OCI-LY1 (cell line): ENCODE measurements at regions not wholly inside any gene's neighbourhood (a gene's known extent, or its start where the extent isn't known, plus 50 kb on each side); places are given as distances from the start of the nearest gene placed in this dataset.
A peak's percentile ranks its signal among the peaks of the same experiment; 100 is the strongest.

Experiments used
- EZH2 ChIP-seq: fragments of 200-600 bp; sonication (generic), shearing (Covaris generic); IDR thresholded peaks from 2 replicates; pipeline ENCODE4 v1.8.0; 2017; ENCODE audit warnings: borderline replicate concordance, mixed run types, mild to moderate bottlenecking, antibody characterized with exemption, low read length, moderate library complexity, mixed read lengths
- TF ChIP-seq, protein P1 (sequence below): fragments of 200-600 bp; sonication (generic), shearing (Covaris generic); IDR thresholded peaks from 2 replicates; pipeline ENCODE4 v1.5.1; 2017; ENCODE audit warnings: mild to moderate bottlenecking, antibody characterized with exemption, low read length, moderate library complexity, mixed read lengths

DNA sequence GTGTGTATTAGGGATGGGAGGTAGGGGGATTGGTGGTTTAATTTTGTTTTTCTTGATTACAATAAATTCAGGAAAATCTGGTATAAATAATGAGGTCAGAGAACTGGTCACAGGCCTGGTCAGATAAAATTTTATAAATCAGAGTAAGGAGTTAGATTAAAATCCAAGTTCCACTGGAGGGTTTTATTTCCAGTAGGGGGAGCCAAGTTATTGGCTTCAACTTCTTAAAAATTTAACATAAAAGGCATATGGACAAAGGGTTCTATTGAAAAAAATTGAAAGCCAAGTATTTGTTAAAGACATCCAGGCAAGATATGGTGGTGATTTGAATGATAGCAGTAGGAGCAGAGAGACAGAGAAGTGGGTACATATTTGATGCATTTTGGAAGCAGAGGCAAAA, 763.3 kb downstream of the SORCS1 start:
- TF ChIP-seq, protein P1, sequence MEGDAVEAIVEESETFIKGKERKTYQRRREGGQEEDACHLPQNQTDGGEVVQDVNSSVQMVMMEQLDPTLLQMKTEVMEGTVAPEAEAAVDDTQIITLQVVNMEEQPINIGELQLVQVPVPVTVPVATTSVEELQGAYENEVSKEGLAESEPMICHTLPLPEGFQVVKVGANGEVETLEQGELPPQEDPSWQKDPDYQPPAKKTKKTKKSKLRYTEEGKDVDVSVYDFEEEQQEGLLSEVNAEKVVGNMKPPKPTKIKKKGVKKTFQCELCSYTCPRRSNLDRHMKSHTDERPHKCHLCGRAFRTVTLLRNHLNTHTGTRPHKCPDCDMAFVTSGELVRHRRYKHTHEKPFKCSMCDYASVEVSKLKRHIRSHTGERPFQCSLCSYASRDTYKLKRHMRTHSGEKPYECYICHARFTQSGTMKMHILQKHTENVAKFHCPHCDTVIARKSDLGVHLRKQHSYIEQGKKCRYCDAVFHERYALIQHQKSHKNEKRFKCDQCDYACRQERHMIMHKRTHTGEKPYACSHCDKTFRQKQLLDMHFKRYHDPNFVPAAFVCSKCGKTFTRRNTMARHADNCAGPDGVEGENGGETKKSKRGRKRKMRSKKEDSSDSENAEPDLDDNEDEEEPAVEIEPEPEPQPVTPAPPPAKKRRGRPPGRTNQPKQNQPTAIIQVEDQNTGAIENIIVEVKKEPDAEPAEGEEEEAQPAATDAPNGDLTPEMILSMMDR: peak; percentile 37; the same call in 1 of the 2 replicates
- no peak for TF ChIP-seq EZH2
